ENCODE measurements at regions not wholly inside any gene's neighbourhood (a gene's known extent, or its start where the extent isn't known, plus 50 kb on each side); places are given as distances from the start of the nearest gene placed in this dataset.

DNA sequence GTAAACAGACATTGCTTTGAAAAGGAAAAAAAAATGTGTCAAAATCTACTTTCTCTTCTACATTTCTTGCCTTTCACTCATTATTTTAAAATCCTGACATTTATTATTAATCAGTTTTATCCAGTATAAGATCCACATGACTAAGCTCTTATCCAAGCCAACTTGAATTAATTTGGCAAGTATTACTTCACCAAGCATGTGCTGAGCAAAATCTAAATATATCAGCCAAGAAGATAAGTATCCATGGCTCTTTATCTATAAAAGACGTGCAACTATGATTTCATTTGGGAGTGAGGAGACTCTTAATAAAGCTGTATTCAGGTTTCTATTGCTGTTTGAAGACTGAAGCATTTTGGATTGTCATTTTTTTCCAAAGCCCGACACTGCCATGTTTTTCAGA lies 221.3 kb downstream of the TRIM36 start:
- no peak overlapping the region for H3K4me3 ChIP-seq (ENCODE audit: low read depth in 1 of 3, low read length in 3 of 3)
- H3K36me3 ChIP-seq (ENCODE audit: control insufficient read depth in 4 of 4, insufficient read depth in 3 of 4, low read depth in 1 of 4, low read length in 3 of 4): no peaks in the 10 kb centered on the region
- H3K27ac ChIP-seq (ENCODE audit: low read depth in 1 of 2, low read length in 2 of 2): no peak overlapping the region
- peaks cover 0 to 2% (median under 1%) of the 10 kb centered on the region in 4 donors for H3K9me3 ChIP-seq (ENCODE audit: control insufficient read depth in 4 of 4, low read length in 3 of 4)
- TF ChIP-seq TAF1 (conservative IDR thresholded peaks at IDR 0.05) (no peak), YY1 (IDR thresholded peaks at IDR 0.05) (no peak), EGR1 (IDR thresholded peaks at IDR 0.05; ENCODE audit: low read depth in 2 of 2) (no peak), FOXA2 (IDR thresholded peaks at IDR 0.05) (no peak), SP1 (IDR thresholded peaks at IDR 0.05) (no peak), GABPA (IDR thresholded peaks at IDR 0.05 in 1 of 2, conservative IDR thresholded peaks at IDR 0.05 in 1 of 2) (no peak), JUND (IDR thresholded peaks at IDR 0.05) (no peak), RAD21 (IDR thresholded peaks at IDR 0.05) (no peak), HNF4G (IDR thresholded peaks at IDR 0.05) (no peak), FOXA1 (IDR thresholded peaks at IDR 0.05) (no peak), NR2F2 (IDR thresholded peaks at IDR 0.05) (no peak)
- TF ChIP-seq, protein P1, sequence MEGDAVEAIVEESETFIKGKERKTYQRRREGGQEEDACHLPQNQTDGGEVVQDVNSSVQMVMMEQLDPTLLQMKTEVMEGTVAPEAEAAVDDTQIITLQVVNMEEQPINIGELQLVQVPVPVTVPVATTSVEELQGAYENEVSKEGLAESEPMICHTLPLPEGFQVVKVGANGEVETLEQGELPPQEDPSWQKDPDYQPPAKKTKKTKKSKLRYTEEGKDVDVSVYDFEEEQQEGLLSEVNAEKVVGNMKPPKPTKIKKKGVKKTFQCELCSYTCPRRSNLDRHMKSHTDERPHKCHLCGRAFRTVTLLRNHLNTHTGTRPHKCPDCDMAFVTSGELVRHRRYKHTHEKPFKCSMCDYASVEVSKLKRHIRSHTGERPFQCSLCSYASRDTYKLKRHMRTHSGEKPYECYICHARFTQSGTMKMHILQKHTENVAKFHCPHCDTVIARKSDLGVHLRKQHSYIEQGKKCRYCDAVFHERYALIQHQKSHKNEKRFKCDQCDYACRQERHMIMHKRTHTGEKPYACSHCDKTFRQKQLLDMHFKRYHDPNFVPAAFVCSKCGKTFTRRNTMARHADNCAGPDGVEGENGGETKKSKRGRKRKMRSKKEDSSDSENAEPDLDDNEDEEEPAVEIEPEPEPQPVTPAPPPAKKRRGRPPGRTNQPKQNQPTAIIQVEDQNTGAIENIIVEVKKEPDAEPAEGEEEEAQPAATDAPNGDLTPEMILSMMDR (IDR thresholded peaks at IDR 0.05; ENCODE audit: low read depth, low read length, missing input control): no peak
- TF ChIP-seq, protein P2, sequence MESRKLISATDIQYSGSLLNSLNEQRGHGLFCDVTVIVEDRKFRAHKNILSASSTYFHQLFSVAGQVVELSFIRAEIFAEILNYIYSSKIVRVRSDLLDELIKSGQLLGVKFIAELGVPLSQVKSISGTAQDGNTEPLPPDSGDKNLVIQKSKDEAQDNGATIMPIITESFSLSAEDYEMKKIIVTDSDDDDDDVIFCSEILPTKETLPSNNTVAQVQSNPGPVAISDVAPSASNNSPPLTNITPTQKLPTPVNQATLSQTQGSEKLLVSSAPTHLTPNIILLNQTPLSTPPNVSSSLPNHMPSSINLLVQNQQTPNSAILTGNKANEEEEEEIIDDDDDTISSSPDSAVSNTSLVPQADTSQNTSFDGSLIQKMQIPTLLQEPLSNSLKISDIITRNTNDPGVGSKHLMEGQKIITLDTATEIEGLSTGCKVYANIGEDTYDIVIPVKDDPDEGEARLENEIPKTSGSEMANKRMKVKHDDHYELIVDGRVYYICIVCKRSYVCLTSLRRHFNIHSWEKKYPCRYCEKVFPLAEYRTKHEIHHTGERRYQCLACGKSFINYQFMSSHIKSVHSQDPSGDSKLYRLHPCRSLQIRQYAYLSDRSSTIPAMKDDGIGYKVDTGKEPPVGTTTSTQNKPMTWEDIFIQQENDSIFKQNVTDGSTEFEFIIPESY (IDR thresholded peaks at IDR 0.05): no peak
- WGBS: 54% methylated on average over 2 of the region's 2 CpGs
- no peak for DNase-seq (ENCODE audit: low spot score)
- H3K4me1 ChIP-seq (ENCODE audit: control insufficient read depth in 4 of 4, insufficient read depth in 4 of 4, low read length in 3 of 4): no peaks in the 10 kb centered on the region
- H3K9ac ChIP-seq (ENCODE audit: low read depth in 1 of 2, low read length in 2 of 2): no peak overlapping the region
- H3K27me3 ChIP-seq (ENCODE audit: control insufficient read depth in 4 of 4, insufficient read depth in 4 of 4, low read length in 3 of 4): no peaks in the 10 kb centered on the region

DNA sequence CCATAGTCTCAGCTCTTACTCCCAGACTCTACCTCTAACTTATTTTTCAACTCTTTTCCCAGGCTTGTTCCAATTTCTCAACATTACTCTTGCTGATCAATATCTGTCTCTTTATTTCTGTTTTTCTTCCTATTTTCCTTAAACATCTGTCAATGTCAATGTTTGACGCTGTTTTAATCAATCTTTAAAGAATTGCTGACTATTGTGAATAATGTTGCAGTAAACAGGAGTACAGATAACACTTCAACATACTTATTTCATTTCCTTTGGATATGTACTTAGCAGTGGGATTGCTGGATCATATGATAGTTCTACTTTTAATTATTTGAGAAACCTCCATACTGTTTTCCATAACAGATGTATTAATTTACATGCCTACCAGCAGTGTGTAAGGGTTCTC lies 229.0 kb downstream of the TRIM36 start:
- no peaks in the 10 kb centered on the region for H3K27me3 ChIP-seq (ENCODE audit: control insufficient read depth in 4 of 4, insufficient read depth in 4 of 4, low read length in 3 of 4)
- no peak overlapping the region for H3K4me3 ChIP-seq (ENCODE audit: low read depth in 1 of 3, low read length in 3 of 3)
- no peak overlapping the region for H3K9ac ChIP-seq (ENCODE audit: low read depth in 1 of 2, low read length in 2 of 2)
- TF ChIP-seq RAD21 (IDR thresholded peaks at IDR 0.05) (no peak), HNF4G (IDR thresholded peaks at IDR 0.05) (no peak), EGR1 (IDR thresholded peaks at IDR 0.05; ENCODE audit: low read depth in 2 of 2) (no peak), RXRA (IDR thresholded peaks at IDR 0.05) (no peak), GABPA (IDR thresholded peaks at IDR 0.05 in 1 of 2, conservative IDR thresholded peaks at IDR 0.05 in 1 of 2) (no peak), TAF1 (conservative IDR thresholded peaks at IDR 0.05) (no peak), HNF4A (conservative IDR thresholded peaks at IDR 0.05) (no peak), JUND (IDR thresholded peaks at IDR 0.05) (no peak), SP1 (IDR thresholded peaks at IDR 0.05) (no peak), FOXA1 (IDR thresholded peaks at IDR 0.05) (no peak), YY1 (IDR thresholded peaks at IDR 0.05) (no peak), NR2F2 (IDR thresholded peaks at IDR 0.05) (no peak)
- TF ChIP-seq, protein P3, sequence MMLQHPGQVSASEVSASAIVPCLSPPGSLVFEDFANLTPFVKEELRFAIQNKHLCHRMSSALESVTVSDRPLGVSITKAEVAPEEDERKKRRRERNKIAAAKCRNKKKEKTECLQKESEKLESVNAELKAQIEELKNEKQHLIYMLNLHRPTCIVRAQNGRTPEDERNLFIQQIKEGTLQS (IDR thresholded peaks at IDR 0.05): no peak
- TF ChIP-seq, protein P1 (IDR thresholded peaks at IDR 0.05; ENCODE audit: low read depth, low read length, missing input control): no peak
- TF ChIP-seq, protein P2 (IDR thresholded peaks at IDR 0.05): no peak
- TF ChIP-seq, protein P4, sequence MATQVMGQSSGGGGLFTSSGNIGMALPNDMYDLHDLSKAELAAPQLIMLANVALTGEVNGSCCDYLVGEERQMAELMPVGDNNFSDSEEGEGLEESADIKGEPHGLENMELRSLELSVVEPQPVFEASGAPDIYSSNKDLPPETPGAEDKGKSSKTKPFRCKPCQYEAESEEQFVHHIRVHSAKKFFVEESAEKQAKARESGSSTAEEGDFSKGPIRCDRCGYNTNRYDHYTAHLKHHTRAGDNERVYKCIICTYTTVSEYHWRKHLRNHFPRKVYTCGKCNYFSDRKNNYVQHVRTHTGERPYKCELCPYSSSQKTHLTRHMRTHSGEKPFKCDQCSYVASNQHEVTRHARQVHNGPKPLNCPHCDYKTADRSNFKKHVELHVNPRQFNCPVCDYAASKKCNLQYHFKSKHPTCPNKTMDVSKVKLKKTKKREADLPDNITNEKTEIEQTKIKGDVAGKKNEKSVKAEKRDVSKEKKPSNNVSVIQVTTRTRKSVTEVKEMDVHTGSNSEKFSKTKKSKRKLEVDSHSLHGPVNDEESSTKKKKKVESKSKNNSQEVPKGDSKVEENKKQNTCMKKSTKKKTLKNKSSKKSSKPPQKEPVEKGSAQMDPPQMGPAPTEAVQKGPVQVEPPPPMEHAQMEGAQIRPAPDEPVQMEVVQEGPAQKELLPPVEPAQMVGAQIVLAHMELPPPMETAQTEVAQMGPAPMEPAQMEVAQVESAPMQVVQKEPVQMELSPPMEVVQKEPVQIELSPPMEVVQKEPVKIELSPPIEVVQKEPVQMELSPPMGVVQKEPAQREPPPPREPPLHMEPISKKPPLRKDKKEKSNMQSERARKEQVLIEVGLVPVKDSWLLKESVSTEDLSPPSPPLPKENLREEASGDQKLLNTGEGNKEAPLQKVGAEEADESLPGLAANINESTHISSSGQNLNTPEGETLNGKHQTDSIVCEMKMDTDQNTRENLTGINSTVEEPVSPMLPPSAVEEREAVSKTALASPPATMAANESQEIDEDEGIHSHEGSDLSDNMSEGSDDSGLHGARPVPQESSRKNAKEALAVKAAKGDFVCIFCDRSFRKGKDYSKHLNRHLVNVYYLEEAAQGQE (IDR thresholded peaks at IDR 0.05): no peak
- 63% methylated on average over 1 of the region's 1 CpG for WGBS
- no peak for DNase-seq (ENCODE audit: low spot score)
- H3K4me1 ChIP-seq (ENCODE audit: control insufficient read depth in 4 of 4, insufficient read depth in 4 of 4, low read length in 3 of 4): no peaks in the 10 kb centered on the region
- H3K36me3 ChIP-seq (ENCODE audit: control insufficient read depth in 4 of 4, insufficient read depth in 3 of 4, low read depth in 1 of 4, low read length in 3 of 4): no peaks in the 10 kb centered on the region
- peaks cover 5 to 13% (median 8%) of the 10 kb centered on the region in 4 donors for H3K9me3 ChIP-seq (ENCODE audit: control insufficient read depth in 4 of 4, low read length in 3 of 4)
- no peak overlapping the region for H3K27ac ChIP-seq (ENCODE audit: low read depth in 1 of 2, low read length in 2 of 2)

Measured in liver (tissue), 8 donors.